Naive B cell (primary cell): ENCODE measurements at regions not wholly inside any gene's neighbourhood (a gene's known extent, or its start where the extent isn't known, plus 50 kb on each side); places are given as distances from the start of the nearest gene placed in this dataset.
"Not testable (repeated sequence)": the region's sequence is repeated elsewhere in the genome, so short reads cannot be mapped to it uniquely, and the experiment has no call there.

Source experiments
- ATAC-seq, 2 donors: fragments of 150-1000 bp; cut with Tn5 transposase; 2 replicates each; pipeline ENCODE4 v1.10.0; 2021; ENCODE audit warnings: low read depth in 2 of 2, mild to moderate bottlenecking in 2 of 2, moderate library complexity in 2 of 2
- DNase-seq: peaks from one replicate; pipeline ENCODE4 v3.0.0; 2022
- H3K27ac Mint-ChIP-seq, 6 donors: one replicate each; pipeline ENCODE4 v1.8.0; 2020 to 2022; ENCODE audit warnings: mild to moderate bottlenecking in 6 of 6, mixed read lengths in 6 of 6, moderate library complexity in 5 of 6, inconsistent platforms in 2 of 6
- H3K27me3 Mint-ChIP-seq, 3 donors: one replicate each; pipeline ENCODE4 v1.8.0; 2021 to 2022; ENCODE audit warnings: mixed read lengths in 3 of 3, mild to moderate bottlenecking in 1 of 3
- H3K36me3 Mint-ChIP-seq, 2 donors: one replicate each; pipeline ENCODE4 v1.8.0; 2020 to 2022; ENCODE audit warnings: mixed read lengths in 2 of 2, inconsistent platforms in 1 of 2, mild to moderate bottlenecking in 1 of 2
- H3K4me1 Mint-ChIP-seq, 3 donors: one replicate each; pipeline ENCODE4 v1.8.0; 2020 to 2022; ENCODE audit warnings: mixed read lengths in 3 of 3, inconsistent platforms in 1 of 3, mild to moderate bottlenecking in 1 of 3, moderate library complexity in 1 of 3
- H3K4me3 Mint-ChIP-seq, 8 donors: one replicate each; pipeline ENCODE4 v1.8.0; 2020 to 2022; ENCODE audit warnings: mild to moderate bottlenecking in 8 of 8, mixed read lengths in 8 of 8, moderate library complexity in 8 of 8, inconsistent platforms in 2 of 8
- H3K9me3 Mint-ChIP-seq, 7 donors: one replicate each; pipeline ENCODE4 v1.8.0; 2020 to 2022; ENCODE audit warnings: mixed read lengths in 7 of 7, mild to moderate bottlenecking in 5 of 7, inconsistent platforms in 2 of 7, moderate library complexity in 1 of 7

- Mint-ChIP-seq H3K4me3 (no peak overlapping the region), H3K27me3 (no peaks in the 10 kb centered on the region), H3K27ac (no peak overlapping the region), H3K36me3 (no peaks in the 10 kb centered on the region), H3K9me3 (peaks cover 0 to 2% (median 0%) of the 10 kb centered on the region in 7 donors), H3K4me1 (no peaks in the 10 kb centered on the region)
- ATAC-seq (no peak), DNase-seq (no peak)
Measured at GRCh38 chr4:66123190-66123589, 452.9 kb upstream of the EPHA5 start.

- not testable (repeated sequence) for H3K4me3 Mint-ChIP-seq, H3K27me3 Mint-ChIP-seq, H3K4me1 Mint-ChIP-seq, DNase-seq, H3K36me3 Mint-ChIP-seq, ATAC-seq, H3K27ac Mint-ChIP-seq
- peaks cover 0 to 14% (median 6%) of the 10 kb centered on the region in 7 donors for H3K9me3 Mint-ChIP-seq
Measured at GRCh38 chr4:66115231-66115630, 444.9 kb upstream of the EPHA5 start.

- Mint-ChIP-seq H3K27me3 (no peaks in the 10 kb centered on the region), H3K27ac (no peak overlapping the region), H3K4me3 (no peak overlapping the region), H3K36me3 (no peaks in the 10 kb centered on the region), H3K9me3 (peaks cover 4 to 12% (median 5%) of the 10 kb centered on the region in 7 donors), H3K4me1 (no peaks in the 10 kb centered on the region)
- DNase-seq, result no peak
- no peak for ATAC-seq
Measured at GRCh38 chr4:66108898-66109297, 438.6 kb upstream of the EPHA5 start.

GRCh38 chr4:66097218-66097617 is 426.9 kb upstream of the EPHA5 start:
- no peaks in the 10 kb centered on the region for H3K4me1 Mint-ChIP-seq
- no peak overlapping the region for H3K27ac Mint-ChIP-seq
- H3K36me3 Mint-ChIP-seq, result no peaks in the 10 kb centered on the region
- no peaks in the 10 kb centered on the region for H3K27me3 Mint-ChIP-seq
- peaks cover 2 to 10% (median 4%) of the 10 kb centered on the region in 7 donors for H3K9me3 Mint-ChIP-seq
- ATAC-seq (no peak), DNase-seq (no peak)
- no peak overlapping the region for H3K4me3 Mint-ChIP-seq

DNA sequence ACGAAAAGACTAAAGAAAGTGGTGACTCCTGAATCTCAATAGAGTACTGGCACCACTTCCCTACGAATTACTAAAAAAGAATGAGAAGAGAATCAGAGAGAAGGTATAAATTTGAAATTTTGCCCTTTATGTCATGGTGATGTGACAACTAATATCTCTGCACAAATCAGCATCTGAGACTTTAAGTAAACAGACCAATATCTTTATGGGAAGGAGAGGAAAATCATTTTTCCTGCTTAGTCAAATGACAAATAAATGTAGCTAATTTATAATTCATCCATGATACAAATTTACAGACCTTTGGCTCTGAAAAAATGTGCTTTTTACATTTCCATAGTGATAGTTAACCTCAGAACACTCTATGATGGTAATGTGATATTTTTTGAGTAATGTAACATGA is 424.8 kb upstream of the EPHA5 start:
- Mint-ChIP-seq H3K27me3 (no peaks in the 10 kb centered on the region), H3K36me3 (no peaks in the 10 kb centered on the region), H3K27ac (no peak overlapping the region), H3K4me3 (no peak overlapping the region), H3K9me3 (peaks cover 0 to 8% (median 4%) of the 10 kb centered on the region in 7 donors), H3K4me1 (no peaks in the 10 kb centered on the region)
- DNase-seq (no peak), ATAC-seq (no peak)

GRCh38 chr4:66094070-66094469 is 423.8 kb upstream of the EPHA5 start:
- DNase-seq, result no peak
- no peaks in the 10 kb centered on the region for H3K4me1 Mint-ChIP-seq
- no peaks in the 10 kb centered on the region for H3K27me3 Mint-ChIP-seq
- H3K27ac Mint-ChIP-seq, result no peak overlapping the region
- peaks cover 0 to 8% (median 4%) of the 10 kb centered on the region in 7 donors for H3K9me3 Mint-ChIP-seq
- no peak overlapping the region for H3K4me3 Mint-ChIP-seq
- H3K36me3 Mint-ChIP-seq, result no peaks in the 10 kb centered on the region
- ATAC-seq, result no peak

- Mint-ChIP-seq H3K27ac (no peak overlapping the region), H3K4me3 (no peak overlapping the region), H3K27me3 (no peaks in the 10 kb centered on the region), H3K36me3 (no peaks in the 10 kb centered on the region), H3K4me1 (no peaks in the 10 kb centered on the region), H3K9me3 (peaks cover 0 to 14% (median 4%) of the 10 kb centered on the region in 7 donors)
- ATAC-seq (no peak), DNase-seq (no peak)
Measured at GRCh38 chr4:66091786-66092185, 421.5 kb upstream of the EPHA5 start.

DNA sequence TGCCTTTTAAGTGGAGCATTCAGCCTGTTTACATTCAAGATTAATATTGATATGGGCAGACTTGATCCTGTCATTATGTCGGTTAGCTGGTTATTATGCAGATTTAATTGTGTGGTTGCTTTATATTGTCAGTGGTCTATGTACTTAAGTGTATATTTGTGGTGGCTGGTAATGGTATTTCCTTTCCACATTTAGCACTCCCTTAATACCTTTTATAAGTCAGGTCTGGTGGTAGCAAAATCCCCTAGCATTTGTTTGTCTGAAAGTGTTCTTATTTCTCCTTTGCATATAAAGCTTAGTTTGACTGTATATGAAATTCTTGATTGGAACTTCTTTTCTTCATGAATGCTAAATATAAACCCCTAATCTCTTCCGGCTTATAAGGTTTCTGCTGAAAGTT is 403.7 kb upstream of the EPHA5 start:
- no peak overlapping the region for H3K27ac Mint-ChIP-seq
- no peak overlapping the region for H3K4me3 Mint-ChIP-seq
- H3K27me3 Mint-ChIP-seq, result no peaks in the 10 kb centered on the region
- no peak for DNase-seq
- H3K36me3 Mint-ChIP-seq, result no peaks in the 10 kb centered on the region
- peaks cover 0 to 12% (median 6%) of the 10 kb centered on the region in 7 donors for H3K9me3 Mint-ChIP-seq
- ATAC-seq, result no peak
- no peaks in the 10 kb centered on the region for H3K4me1 Mint-ChIP-seq

- Mint-ChIP-seq H3K4me3 (no peak overlapping the region), H3K9me3 (peaks cover 0 to 12% (median 6%) of the 10 kb centered on the region in 7 donors), H3K27ac (no peak overlapping the region), H3K36me3 (no peaks in the 10 kb centered on the region), H3K4me1 (no peaks in the 10 kb centered on the region), H3K27me3 (no peaks in the 10 kb centered on the region)
- DNase-seq (no peak), ATAC-seq (no peak)
Measured at GRCh38 chr4:66071911-66072310, 401.6 kb upstream of the EPHA5 start.

DNA sequence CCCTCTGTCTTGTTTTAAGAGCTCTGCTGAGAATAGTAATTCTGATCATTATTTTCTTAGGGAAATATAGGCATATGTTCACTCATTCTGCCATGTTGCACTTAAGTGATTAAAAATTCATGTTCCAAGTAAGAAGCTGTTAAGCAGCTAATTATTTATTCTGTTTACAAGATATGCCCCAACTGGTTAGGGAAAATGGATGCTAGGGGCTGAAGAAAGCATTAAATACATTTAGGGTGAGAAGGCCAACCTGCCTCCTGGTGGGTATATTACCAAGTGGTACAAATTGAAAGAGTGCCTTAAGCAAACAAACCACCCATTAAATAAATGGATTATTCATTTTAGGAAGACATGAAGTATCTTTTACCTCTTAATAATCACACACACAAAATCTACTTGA is 392.6 kb upstream of the EPHA5 start:
- DNase-seq, result no peak
- Mint-ChIP-seq H3K36me3 (no peaks in the 10 kb centered on the region), H3K27me3 (no peaks in the 10 kb centered on the region), H3K27ac (no peak overlapping the region), H3K4me1 (no peaks in the 10 kb centered on the region), H3K9me3 (peaks cover 0 to 1% (median 0%) of the 10 kb centered on the region in 7 donors), H3K4me3 (no peak overlapping the region)
- ATAC-seq, result no peak

DNA sequence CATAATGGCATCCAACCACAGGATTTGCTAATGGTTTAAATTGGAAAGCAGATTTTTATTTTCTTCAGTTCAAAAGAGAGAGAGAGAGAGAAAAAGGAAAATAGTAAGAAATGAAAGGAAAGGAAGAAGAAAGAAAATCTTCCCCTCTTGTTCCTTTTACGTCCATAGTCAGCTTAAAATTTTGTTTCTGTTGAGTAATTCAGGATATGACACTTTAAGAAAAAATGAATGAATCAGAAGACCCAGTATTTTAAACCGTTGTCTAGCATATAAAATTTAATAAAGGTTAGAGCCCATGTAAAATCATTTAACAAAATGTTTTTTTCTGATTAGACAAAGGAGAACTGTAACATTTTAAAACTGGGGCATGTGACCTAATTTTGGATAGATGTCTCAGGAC is 391.8 kb upstream of the EPHA5 start:
- H3K4me1 Mint-ChIP-seq, result no peaks in the 10 kb centered on the region
- H3K9me3 Mint-ChIP-seq, result peaks cover 0 to 1% (median 0%) of the 10 kb centered on the region in 7 donors
- ATAC-seq (no peak), DNase-seq (no peak)
- no peak overlapping the region for H3K4me3 Mint-ChIP-seq
- no peak overlapping the region for H3K27ac Mint-ChIP-seq
- H3K36me3 Mint-ChIP-seq, result no peaks in the 10 kb centered on the region
- H3K27me3 Mint-ChIP-seq, result no peaks in the 10 kb centered on the region

- no peak for DNase-seq
- H3K9me3 Mint-ChIP-seq, result peaks cover 0 to 5% (median 1%) of the 10 kb centered on the region in 7 donors
- ATAC-seq, result no peak
- no peak overlapping the region for H3K27ac Mint-ChIP-seq
- H3K36me3 Mint-ChIP-seq, result no peaks in the 10 kb centered on the region
- no peaks in the 10 kb centered on the region for H3K4me1 Mint-ChIP-seq
- H3K27me3 Mint-ChIP-seq, result no peaks in the 10 kb centered on the region
- no peak overlapping the region for H3K4me3 Mint-ChIP-seq
Measured at GRCh38 chr4:66059556-66059955, 389.3 kb upstream of the EPHA5 start.

DNA sequence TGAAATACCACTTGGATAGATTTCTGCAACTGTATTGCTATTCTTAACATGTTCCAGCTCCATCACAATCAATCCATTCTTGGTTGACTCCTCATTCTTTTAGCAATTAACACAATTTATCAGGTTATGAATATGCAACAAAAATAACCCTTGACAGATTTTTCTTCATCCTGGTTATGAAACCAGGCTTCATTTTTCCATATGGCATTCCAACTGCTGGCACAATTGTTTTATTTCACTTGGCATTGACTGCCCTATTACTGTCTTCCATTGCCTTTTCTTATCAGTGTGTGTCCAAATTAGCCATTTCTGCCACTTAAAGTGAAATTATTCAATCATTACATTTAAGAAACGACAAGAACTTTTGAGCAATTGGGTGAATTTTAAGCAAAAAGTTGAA is 388.8 kb upstream of the EPHA5 start:
- H3K27me3 Mint-ChIP-seq, result no peaks in the 10 kb centered on the region
- H3K36me3 Mint-ChIP-seq, result no peaks in the 10 kb centered on the region
- H3K4me1 Mint-ChIP-seq, result no peaks in the 10 kb centered on the region
- DNase-seq, result no peak
- no peak overlapping the region for H3K4me3 Mint-ChIP-seq
- no peak overlapping the region for H3K27ac Mint-ChIP-seq
- peaks cover 0 to 5% (median 1%) of the 10 kb centered on the region in 7 donors for H3K9me3 Mint-ChIP-seq
- no peak for ATAC-seq

DNA sequence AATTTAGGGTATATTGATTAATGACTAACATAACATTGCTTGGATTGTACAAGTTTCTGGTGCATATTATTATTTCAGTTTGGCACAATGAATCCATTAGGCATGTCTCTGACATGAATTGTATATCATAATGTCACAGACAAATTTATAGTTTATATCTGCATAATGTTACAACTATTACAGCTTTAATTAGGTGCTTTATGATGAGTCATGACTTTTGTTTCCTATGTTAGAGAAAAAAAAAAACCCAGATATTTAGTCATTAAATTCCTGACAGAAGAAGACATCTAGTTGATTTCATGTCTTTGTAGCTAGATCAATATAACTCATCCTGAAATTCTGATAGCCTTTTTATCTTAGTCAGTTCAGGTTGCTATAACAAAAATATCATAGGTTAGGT is 385.7 kb upstream of the EPHA5 start:
- DNase-seq (no peak), ATAC-seq (no peak)
- Mint-ChIP-seq H3K4me3 (no peak overlapping the region), H3K9me3 (peaks cover 0 to 5% (median 0%) of the 10 kb centered on the region in 7 donors), H3K4me1 (no peaks in the 10 kb centered on the region), H3K36me3 (no peaks in the 10 kb centered on the region), H3K27me3 (no peaks in the 10 kb centered on the region), H3K27ac (no peak overlapping the region)

DNA sequence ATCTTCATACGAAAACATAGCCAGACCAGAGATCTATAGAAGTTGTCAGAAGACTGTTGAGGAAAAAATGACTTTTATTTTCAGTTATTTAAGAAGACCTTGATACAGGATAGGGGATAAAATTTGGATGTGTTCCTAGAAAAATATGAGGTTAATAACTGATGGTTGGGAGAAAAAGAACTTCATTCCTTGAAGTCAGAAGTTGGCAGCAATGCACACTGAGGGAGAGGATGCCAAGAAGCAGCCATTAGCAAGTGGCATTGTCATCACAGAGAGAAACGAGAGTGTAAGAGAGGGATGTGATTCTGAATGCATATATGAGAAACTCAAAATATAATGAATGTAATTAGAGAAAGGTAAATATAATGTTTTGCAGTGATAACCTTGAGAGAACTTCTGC is 382.1 kb upstream of the EPHA5 start:
- DNase-seq, result no peak
- Mint-ChIP-seq H3K4me1 (no peaks in the 10 kb centered on the region), H3K4me3 (no peak overlapping the region), H3K27ac (no peak overlapping the region), H3K36me3 (no peaks in the 10 kb centered on the region), H3K27me3 (no peaks in the 10 kb centered on the region), H3K9me3 (peaks cover 0 to 9% (median 2%) of the 10 kb centered on the region in 7 donors)
- ATAC-seq, result no peak
